RWPE2 (cell line): ENCODE measurements at regions not wholly inside any gene's neighbourhood (a gene's known extent, or its start where the extent isn't known, plus 50 kb on each side); places are given as distances from the start of the nearest gene placed in this dataset.

Source experiments
- ATAC-seq: fragments of 200-7000 bp; cut with Tn5 transposase; 3 replicates; pipeline ENCODE4 v1.9.1; 2021; ENCODE audit warnings: low read depth
- DNase-seq: peaks from one replicate; pipeline ENCODE4 v3.0.0-alpha.2; 2020; ENCODE audit warnings: low spot score
- H3K27ac ChIP-seq: fragments of 450-650 bp; 2 replicates; pipeline ENCODE4 v1.5.1; 2017; ENCODE audit warnings: mild to moderate bottlenecking; ENCODE audit not compliant: poor library complexity, severe bottlenecking
- H3K27me3 ChIP-seq: fragments of 250-450 bp; sonication (Bioruptor Pico); 2 replicates; pipeline ENCODE4 v1.5.1; 2021; ENCODE audit warnings: mild to moderate bottlenecking, moderate library complexity; ENCODE audit not compliant: insufficient read depth, poor library complexity, severe bottlenecking
- H3K36me3 ChIP-seq: fragments of 250-450 bp; sonication (Bioruptor Pico); 2 replicates; pipeline ENCODE4 v1.5.1; 2020; ENCODE audit warnings: low read depth, mild to moderate bottlenecking, moderate library complexity
- H3K4me1 ChIP-seq: fragments of 250-450 bp; sonication (Bioruptor Pico); 2 replicates; pipeline ENCODE4 v1.5.1; 2021; ENCODE audit warnings: mild to moderate bottlenecking, moderate library complexity; ENCODE audit not compliant: insufficient read depth, poor library complexity, severe bottlenecking
- H3K4me3 ChIP-seq: fragments of 250-450 bp; sonication (Bioruptor Pico); 2 replicates; pipeline ENCODE4 v1.5.1; 2021; ENCODE audit warnings: mild to moderate bottlenecking, moderate library complexity; ENCODE audit not compliant: severe bottlenecking
- H3K9me3 ChIP-seq: fragments of 250-450 bp; sonication (Bioruptor Pico); 2 replicates; pipeline ENCODE4 v1.5.1; 2021; ENCODE audit warnings: mild to moderate bottlenecking, moderate library complexity; ENCODE audit not compliant: severe bottlenecking
- TF ChIP-seq, protein P1 (sequence below): fragments of 450-650 bp; IDR thresholded peaks from one replicate; pipeline ENCODE4 v1.5.1; 2017; ENCODE audit warnings: mild to moderate bottlenecking, moderate library complexity; ENCODE audit not compliant: poor library complexity, severe bottlenecking

DNA sequence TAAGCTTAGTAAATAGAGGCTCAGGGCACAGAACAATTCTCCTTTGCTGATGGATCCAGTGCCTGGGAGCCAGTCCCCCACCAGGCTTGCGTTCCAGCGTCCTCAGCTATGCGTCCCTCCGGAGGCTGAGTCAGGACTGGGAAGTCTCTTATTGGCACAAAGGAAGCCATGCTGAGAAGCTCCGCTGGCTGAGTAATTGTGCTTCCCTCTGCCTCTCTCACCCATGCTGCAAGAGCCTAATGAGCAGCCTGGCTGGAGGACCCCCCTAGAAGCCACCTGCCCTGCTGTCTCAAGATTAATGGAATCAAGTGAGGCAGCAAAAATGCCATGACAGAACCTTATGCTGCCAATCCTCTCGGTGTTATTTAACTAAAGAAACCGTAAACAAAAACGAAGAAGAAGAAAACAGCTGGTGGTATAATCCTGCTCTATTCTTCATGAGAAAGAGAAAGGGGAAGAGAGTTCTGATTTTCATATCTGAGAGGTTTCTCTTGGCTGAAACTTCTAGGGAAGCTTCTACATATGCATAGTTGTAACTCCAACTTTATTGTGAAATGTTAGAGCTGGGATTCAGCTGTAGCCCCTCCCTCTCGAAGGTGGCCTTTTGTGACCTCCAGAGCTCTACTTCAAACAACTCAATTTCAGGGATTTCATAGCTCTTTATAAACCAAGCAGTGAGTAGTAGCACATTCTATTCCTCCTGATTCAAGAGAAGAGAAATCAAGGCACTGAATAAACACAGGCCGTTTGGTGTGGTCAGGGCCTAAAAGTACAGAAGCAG, 185.4 kb upstream of the SEMA6A start:
- peaks cover 7% of the 10 kb centered on the region for H3K4me1 ChIP-seq
- no peak for DNase-seq
- H3K36me3 ChIP-seq = no peaks in the 10 kb centered on the region
- no peak overlapping the region for H3K4me3 ChIP-seq
- no peak overlapping the region for H3K27ac ChIP-seq
- no peak for ATAC-seq
- TF ChIP-seq, protein P1, sequence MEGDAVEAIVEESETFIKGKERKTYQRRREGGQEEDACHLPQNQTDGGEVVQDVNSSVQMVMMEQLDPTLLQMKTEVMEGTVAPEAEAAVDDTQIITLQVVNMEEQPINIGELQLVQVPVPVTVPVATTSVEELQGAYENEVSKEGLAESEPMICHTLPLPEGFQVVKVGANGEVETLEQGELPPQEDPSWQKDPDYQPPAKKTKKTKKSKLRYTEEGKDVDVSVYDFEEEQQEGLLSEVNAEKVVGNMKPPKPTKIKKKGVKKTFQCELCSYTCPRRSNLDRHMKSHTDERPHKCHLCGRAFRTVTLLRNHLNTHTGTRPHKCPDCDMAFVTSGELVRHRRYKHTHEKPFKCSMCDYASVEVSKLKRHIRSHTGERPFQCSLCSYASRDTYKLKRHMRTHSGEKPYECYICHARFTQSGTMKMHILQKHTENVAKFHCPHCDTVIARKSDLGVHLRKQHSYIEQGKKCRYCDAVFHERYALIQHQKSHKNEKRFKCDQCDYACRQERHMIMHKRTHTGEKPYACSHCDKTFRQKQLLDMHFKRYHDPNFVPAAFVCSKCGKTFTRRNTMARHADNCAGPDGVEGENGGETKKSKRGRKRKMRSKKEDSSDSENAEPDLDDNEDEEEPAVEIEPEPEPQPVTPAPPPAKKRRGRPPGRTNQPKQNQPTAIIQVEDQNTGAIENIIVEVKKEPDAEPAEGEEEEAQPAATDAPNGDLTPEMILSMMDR = no peak
- H3K9me3 ChIP-seq = no peaks in the 10 kb centered on the region
- H3K27me3 ChIP-seq = no peaks in the 10 kb centered on the region

DNA sequence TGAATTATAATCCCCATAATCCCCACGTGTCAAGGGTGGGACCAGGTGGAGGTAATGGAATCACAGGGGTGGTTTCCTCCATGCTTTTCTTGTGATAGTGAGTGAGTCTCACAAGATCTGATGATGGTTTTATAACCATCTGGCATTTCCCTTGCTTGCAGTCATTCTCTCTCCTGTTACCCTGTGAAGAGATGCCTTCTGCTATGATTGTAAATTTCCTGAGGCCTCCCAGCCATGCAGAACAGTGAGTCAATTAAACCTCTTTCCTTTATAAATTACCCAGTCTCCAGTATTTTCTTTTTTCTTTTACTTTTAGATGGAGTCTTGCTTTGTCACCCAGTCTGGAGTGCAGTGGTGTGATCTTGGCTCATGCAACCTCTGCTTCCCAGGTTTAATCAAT, 182.7 kb upstream of the SEMA6A start:
- ATAC-seq = no peak
- Histone ChIP-seq H3K4me3 (no peak overlapping the region), H3K36me3 (no peaks in the 10 kb centered on the region), H3K4me1 (no peaks in the 10 kb centered on the region), H3K9me3 (no peaks in the 10 kb centered on the region), H3K27ac (no peak overlapping the region), H3K27me3 (no peaks in the 10 kb centered on the region)
- TF ChIP-seq, protein P1 = no peak
- no peak for DNase-seq

DNA sequence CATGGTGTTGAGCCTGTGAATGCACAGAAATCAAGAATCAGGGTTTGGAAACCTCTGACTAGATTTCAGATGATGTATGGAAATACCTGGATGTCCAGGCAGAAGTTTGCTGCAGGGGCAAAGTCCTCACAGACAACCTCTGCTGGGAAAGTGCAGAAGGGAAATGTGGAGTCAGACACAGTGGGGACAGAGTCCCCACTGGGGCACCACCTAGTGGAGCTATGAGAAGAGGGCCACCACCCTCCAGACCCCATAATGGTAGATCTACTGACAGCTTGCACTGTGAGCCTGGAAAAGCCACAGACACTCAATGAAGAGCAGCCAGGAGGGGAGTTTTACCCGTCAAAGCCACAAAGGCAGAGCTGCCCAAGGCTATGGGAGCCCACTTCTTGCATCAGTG, 181.9 kb upstream of the SEMA6A start:
- Histone ChIP-seq H3K4me1 (no peaks in the 10 kb centered on the region), H3K4me3 (no peak overlapping the region), H3K27me3 (no peaks in the 10 kb centered on the region), H3K9me3 (no peaks in the 10 kb centered on the region), H3K27ac (no peak overlapping the region), H3K36me3 (no peaks in the 10 kb centered on the region)
- no peak for ATAC-seq
- TF ChIP-seq, protein P1 = no peak
- no peak for DNase-seq

DNA sequence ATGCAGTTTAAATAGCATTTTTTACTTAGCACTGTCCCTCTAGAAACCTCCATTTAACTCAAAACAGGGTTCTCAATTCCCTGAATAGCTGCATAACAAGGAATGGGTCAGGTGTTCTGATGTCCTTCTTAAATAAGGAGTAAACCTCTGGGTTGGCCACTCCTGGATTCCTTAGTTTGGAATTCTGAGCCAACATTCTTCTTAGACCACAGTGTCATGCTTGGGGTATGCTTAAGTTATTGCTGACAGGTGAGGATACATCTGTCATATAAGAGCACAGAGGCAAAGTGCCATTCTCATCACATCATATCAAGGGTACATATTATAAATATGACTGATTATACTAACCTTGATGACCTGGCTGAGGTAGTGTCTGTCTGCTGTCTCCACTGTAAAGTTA, 179.9 kb upstream of the SEMA6A start:
- TF ChIP-seq, protein P1 = no peak
- no peak overlapping the region for H3K4me3 ChIP-seq
- no peaks in the 10 kb centered on the region for H3K36me3 ChIP-seq
- peak; percentile 92 for ATAC-seq
- H3K9me3 ChIP-seq = no peaks in the 10 kb centered on the region
- DNase-seq = no peak
- no peak overlapping the region for H3K27ac ChIP-seq
- H3K4me1 ChIP-seq = no peaks in the 10 kb centered on the region
- no peaks in the 10 kb centered on the region for H3K27me3 ChIP-seq

DNA sequence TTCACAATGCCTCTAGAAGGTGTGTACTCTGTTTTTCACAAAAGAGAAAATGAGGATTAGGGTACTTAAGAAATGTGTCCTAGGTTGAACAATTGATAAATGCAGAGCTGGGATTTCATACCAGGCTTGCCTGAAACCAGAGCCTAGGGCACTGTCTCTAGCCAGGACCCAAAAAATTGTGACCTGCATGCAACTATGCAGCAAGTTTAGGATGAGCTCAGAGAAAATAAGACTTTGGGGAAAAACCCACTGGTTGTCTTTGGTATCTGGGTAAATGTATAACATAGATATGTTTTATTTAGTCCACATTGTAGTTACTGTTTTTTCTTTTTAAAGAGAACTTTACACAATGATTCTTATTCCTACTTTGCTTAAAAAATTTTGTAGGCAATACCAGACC, 177.1 kb upstream of the SEMA6A start:
- Histone ChIP-seq H3K36me3 (no peaks in the 10 kb centered on the region), H3K27me3 (no peaks in the 10 kb centered on the region), H3K4me1 (no peaks in the 10 kb centered on the region), H3K4me3 (no peak overlapping the region), H3K27ac (no peak overlapping the region), H3K9me3 (no peaks in the 10 kb centered on the region)
- ATAC-seq = no peak
- no peak for DNase-seq
- TF ChIP-seq, protein P1 = no peak
